Activated B cell treated with CpG ODN at 0.5 μM for 24 hours (primary cell): ENCODE measurements at regions not wholly inside any gene's neighbourhood (a gene's known extent, or its start where the extent isn't known, plus 50 kb on each side); places are given as distances from the start of the nearest gene placed in this dataset.

Experiments
- ATAC-seq: fragments of 200-7000 bp; cut with Tn5 transposase; one replicate; pipeline ENCODE4 v1.10.0; 2021; ENCODE audit warnings: low read depth, mild to moderate bottlenecking, moderate library complexity
- CTCF ChIA-PET: fragments of 350-600 bp; sonication (Branson Sonifier 250); formaldehyde crosslinking; loops from one replicate; lab custom pipeline; 2021; ENCODE audit warnings: antibody characterized with exemption; lab: Charles Lee
- POLR2A ChIA-PET: fragments of 350-600 bp; sonication (Branson Sonifier 250); formaldehyde crosslinking; loops from one replicate; lab custom pipeline; 2021; ENCODE audit warnings: antibody characterized with exemption; lab: Charles Lee
- DNase-seq: peaks from one replicate; pipeline ENCODE4 v3.0.0; 2022
- H3K27ac Mint-ChIP-seq: one replicate; pipeline ENCODE4 v1.8.0; 2020; ENCODE audit warnings: mixed read lengths
- H3K27me3 Mint-ChIP-seq: one replicate; pipeline ENCODE4 v1.8.0; 2021; ENCODE audit warnings: mixed read lengths
- H3K36me3 Mint-ChIP-seq: one replicate; pipeline ENCODE4 v1.8.0; 2021; ENCODE audit warnings: low read depth, mixed read lengths
- H3K4me1 Mint-ChIP-seq: one replicate; pipeline ENCODE4 v1.8.0; 2021; ENCODE audit warnings: mixed read lengths
- H3K4me3 Mint-ChIP-seq: one replicate; pipeline ENCODE4 v1.8.0; 2020; ENCODE audit warnings: mild to moderate bottlenecking, mixed read lengths
- H3K9me3 Mint-ChIP-seq: one replicate; pipeline ENCODE4 v1.8.0; 2020; ENCODE audit warnings: mixed read lengths
- CTCF ChIP-seq: fragments of 200-600 bp; IDR thresholded peaks from one replicate; pipeline ENCODE4 v1.8.0; 2022; ENCODE audit warnings: antibody characterized with exemption, mild to moderate bottlenecking
- intact Hi-C: fragments of 100-400 bp; cut with micrococcal nuclease; formaldehyde crosslinking; loops from one replicate; pipeline ENCODE4 v1.15.1; 2024

GRCh38 chr20:39808613-39809012, 846.5 kb downstream of the DHX35 start:
- intact Hi-C loops, result no loop called here
- POLR2A ChIA-PET, result no interaction called here
- no peak overlapping the region for H3K4me3 Mint-ChIP-seq
- H3K27ac Mint-ChIP-seq, result no peak overlapping the region
- ATAC-seq (no peak), DNase-seq (no peak)
- CTCF ChIA-PET, result no interaction called here
- no peaks in the 10 kb centered on the region for H3K4me1 Mint-ChIP-seq
- TF ChIP-seq CTCF, result no peak
- no peaks in the 10 kb centered on the region for H3K36me3 Mint-ChIP-seq
- no peaks in the 10 kb centered on the region for H3K9me3 Mint-ChIP-seq
- no peaks in the 10 kb centered on the region for H3K27me3 Mint-ChIP-seq

DNA sequence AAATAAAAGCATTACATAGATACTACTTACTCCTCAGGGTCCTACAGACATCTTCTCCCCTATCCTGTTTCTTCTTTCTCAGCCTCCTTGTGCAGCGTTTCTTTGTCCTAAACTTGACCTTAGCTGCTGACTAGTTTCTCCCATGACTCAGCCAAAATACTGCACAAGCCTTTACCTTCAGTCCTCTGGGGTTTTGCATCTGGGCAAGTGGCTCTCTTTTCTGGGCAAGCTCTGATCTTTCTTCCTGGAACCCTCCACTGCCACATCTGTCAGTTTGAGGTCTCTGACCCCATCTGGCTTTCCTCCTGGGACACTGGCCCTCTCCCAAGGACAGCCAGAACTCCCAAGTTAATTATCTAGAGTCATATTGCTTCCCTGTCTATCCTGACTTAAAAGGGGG, 838.4 kb downstream of the DHX35 start:
- CTCF ChIA-PET, result no interaction called here

GRCh38 chr20:39800111-39800510, 838.0 kb downstream of the DHX35 start:
- intact Hi-C loops, result no loop called here
- peaks cover 3% of the 10 kb centered on the region for H3K27me3 Mint-ChIP-seq
- DNase-seq, result no peak
- H3K4me1 Mint-ChIP-seq, result no peaks in the 10 kb centered on the region
- H3K4me3 Mint-ChIP-seq, result no peak overlapping the region
- no peak for ATAC-seq
- no peaks in the 10 kb centered on the region for H3K9me3 Mint-ChIP-seq
- TF ChIP-seq CTCF, result no peak
- ChIA-PET CTCF (no interaction called here), POLR2A (no interaction called here)
- H3K27ac Mint-ChIP-seq, result no peak overlapping the region
- no peaks in the 10 kb centered on the region for H3K36me3 Mint-ChIP-seq

More for the DNA sequence above, 838.4 kb downstream of the DHX35 start:
- DNase-seq, result no peak
- intact Hi-C loops, result no loop called here
- H3K36me3 Mint-ChIP-seq, result no peaks in the 10 kb centered on the region
- no peaks in the 10 kb centered on the region for H3K9me3 Mint-ChIP-seq
- peaks cover 3% of the 10 kb centered on the region for H3K27me3 Mint-ChIP-seq
- no peak for TF ChIP-seq CTCF
- H3K4me3 Mint-ChIP-seq, result no peak overlapping the region
- no peak overlapping the region for H3K27ac Mint-ChIP-seq
- no peak for ATAC-seq
- POLR2A ChIA-PET, result no interaction called here
- no peaks in the 10 kb centered on the region for H3K4me1 Mint-ChIP-seq

- ChIA-PET POLR2A (no interaction called here), CTCF (no interaction called here)
- Mint-ChIP-seq H3K27me3 (peaks cover 3% of the 10 kb centered on the region), H3K36me3 (no peaks in the 10 kb centered on the region), H3K4me1 (no peaks in the 10 kb centered on the region), H3K27ac (no peak overlapping the region), H3K9me3 (no peaks in the 10 kb centered on the region), H3K4me3 (no peak overlapping the region)
- ATAC-seq, result no peak
- intact Hi-C loops, result no loop called here
- DNase-seq, result no peak
- no peak for TF ChIP-seq CTCF
Observed at GRCh38 chr20:39799366-39799965, 837.3 kb downstream of the DHX35 start.

DNA sequence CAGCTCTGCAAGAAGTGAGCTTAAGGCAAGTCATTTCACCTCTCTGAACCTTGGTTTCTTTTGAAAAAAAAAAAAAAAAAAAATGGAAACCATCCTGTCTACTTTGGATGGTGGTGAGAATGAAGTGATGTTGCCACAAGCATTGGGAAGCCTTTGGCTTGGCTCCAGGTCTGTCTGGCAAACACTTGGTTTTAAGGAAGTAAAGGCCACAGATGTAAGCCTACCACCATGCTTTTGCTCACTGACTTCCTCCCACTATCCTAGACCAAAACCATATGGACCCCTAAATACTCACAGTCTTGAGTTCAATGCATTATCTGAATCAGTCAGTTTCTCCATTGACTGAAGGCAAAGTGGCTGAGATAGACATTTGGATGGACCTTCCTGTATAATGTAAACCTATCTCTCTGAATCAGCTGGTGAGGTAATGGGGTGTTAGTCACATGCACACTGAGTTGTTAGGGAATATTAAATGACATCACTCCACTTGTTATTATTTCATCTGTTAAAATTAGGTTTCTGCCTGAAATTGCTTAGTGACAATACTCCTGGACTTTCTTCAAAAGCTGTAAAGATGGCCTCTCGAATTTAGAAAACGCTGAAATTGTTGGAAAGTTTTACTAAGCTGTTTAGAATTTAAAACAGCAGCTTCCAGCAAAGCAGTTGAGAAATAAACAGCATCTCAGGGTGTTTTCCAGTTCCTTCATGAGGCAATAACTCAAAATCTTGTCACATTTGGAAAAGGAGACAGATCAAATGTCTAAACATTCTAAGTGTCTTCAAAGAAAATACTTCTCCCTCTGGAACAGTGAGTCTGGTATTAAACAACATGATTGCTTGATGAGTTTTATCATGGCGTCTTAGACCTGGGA, 833.5 kb downstream of the DHX35 start:
- no peak for DNase-seq
- Mint-ChIP-seq H3K4me3 (no peak overlapping the region), H3K27ac (no peak overlapping the region), H3K4me1 (no peaks in the 10 kb centered on the region), H3K36me3 (no peaks in the 10 kb centered on the region), H3K27me3 (peaks cover 3% of the 10 kb centered on the region), H3K9me3 (no peaks in the 10 kb centered on the region)
- ChIA-PET CTCF (no interaction called here), POLR2A (no interaction called here)
- no peak for TF ChIP-seq CTCF
- ATAC-seq, result no peak
- intact Hi-C loops, result no loop called here
